Epithelial cell of proximal tubule (primary cell): ENCODE measurements at regions not wholly inside any gene's neighbourhood (a gene's known extent, or its start where the extent isn't known, plus 50 kb on each side); places are given as distances from the start of the nearest gene placed in this dataset.
A peak's percentile ranks its signal among the peaks of the same experiment; 100 is the strongest.

Source experiments
- DNase-seq: peaks from one replicate; pipeline ENCODE4 v3.0.0-alpha.2; 2011; ENCODE audit warnings: low read depth
- H3K4me3 ChIP-seq: 2 replicates; pipeline ENCODE4 v1.5.1; 2011; ENCODE audit warnings: low read depth, mild to moderate bottlenecking, low read length
- TF ChIP-seq, protein P1 (sequence below): conservative IDR thresholded peaks from 2 replicates; pipeline ENCODE4 v1.5.1; 2012; ENCODE audit warnings: low read depth, mild to moderate bottlenecking, low read length

DNA sequence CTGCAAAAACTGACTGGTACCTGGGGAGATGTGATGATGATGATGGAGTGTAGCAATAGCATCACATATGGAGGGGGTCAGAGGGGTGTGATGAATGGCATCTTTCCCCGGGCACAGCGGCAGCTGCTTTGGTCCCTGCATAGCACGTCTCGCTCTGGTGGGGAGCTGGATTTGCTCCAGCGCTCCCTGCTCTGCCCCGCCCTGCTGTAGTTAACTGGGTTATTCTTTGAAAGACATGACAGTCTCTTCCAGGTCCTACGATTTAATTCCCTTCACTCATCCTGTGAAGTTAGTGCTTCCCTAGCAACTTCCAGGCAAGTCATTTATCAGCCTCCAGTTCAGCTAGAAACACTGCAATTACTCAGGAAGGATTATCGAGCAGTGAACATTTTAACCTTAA lies 463.1 kb downstream of the TSN start:
- TF ChIP-seq, protein P1, sequence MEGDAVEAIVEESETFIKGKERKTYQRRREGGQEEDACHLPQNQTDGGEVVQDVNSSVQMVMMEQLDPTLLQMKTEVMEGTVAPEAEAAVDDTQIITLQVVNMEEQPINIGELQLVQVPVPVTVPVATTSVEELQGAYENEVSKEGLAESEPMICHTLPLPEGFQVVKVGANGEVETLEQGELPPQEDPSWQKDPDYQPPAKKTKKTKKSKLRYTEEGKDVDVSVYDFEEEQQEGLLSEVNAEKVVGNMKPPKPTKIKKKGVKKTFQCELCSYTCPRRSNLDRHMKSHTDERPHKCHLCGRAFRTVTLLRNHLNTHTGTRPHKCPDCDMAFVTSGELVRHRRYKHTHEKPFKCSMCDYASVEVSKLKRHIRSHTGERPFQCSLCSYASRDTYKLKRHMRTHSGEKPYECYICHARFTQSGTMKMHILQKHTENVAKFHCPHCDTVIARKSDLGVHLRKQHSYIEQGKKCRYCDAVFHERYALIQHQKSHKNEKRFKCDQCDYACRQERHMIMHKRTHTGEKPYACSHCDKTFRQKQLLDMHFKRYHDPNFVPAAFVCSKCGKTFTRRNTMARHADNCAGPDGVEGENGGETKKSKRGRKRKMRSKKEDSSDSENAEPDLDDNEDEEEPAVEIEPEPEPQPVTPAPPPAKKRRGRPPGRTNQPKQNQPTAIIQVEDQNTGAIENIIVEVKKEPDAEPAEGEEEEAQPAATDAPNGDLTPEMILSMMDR, result no peak
- peak; percentile 42 for DNase-seq
- H3K4me3 ChIP-seq, result no peak overlapping the region

DNA sequence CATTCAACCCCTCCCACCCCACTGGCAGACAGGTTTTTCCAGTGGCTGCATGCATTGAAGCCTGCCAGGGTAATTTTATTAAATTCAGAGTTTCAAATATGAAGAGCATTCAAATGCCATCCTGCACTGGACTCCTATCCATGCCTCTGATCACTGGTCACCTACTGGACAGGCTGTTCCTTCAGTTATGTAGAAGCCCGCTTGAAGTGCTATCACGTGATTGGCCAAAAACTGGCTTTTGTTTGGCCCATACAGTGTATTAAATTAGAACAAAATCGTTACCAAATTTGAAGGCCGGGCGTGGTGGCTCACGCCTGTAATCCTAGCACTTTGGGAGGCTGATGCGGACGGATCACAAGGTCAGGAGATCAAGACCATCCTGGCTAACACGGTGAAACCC lies 464.1 kb downstream of the TSN start:
- H3K4me3 ChIP-seq, result no peak overlapping the region
- DNase-seq, result no peak
- TF ChIP-seq, protein P1, result no peak

DNA sequence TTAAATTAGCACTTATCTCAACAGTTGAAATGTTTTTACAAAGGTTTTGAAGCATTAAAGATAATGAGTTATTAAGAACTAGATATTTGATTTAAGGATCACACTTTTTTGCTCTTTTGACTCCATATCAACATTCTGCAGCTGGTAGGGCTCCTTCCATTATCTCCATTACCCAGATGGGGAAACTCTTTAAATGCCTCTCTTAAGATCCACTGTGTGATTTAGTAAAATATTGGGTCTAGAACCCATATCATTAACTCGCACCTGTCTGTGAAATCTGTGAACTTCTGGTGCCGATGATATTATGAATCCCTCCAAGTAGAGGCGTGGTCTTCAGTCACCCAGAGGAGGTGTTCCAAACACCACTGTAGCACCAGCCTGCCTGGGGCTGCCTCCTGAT lies 466.2 kb downstream of the TSN start:
- H3K4me3 ChIP-seq, result no peak overlapping the region
- no peak for DNase-seq
- TF ChIP-seq, protein P1, result no peak

DNA sequence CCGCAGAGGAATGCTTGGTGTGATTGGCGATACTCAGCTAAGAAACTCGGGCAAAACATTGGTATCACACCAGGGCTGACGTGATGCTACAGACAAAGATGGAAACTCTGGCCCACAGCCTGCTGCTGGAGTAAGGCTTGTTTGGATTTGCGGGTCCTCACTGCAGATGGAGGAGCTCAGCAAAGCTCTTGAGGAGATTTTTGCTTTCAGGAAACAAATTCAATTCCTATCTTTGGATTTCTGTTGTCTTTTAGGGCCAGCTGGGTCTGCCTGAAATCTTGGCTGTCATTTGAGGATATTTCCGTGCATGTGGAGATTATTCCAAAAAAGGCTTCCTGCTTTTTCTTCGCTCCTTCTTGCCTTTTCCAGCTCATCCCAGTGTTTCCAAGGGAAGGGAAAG lies 475.8 kb downstream of the TSN start:
- H3K4me3 ChIP-seq, result no peak overlapping the region
- DNase-seq, result no peak
- TF ChIP-seq, protein P1, result no peak

DNA sequence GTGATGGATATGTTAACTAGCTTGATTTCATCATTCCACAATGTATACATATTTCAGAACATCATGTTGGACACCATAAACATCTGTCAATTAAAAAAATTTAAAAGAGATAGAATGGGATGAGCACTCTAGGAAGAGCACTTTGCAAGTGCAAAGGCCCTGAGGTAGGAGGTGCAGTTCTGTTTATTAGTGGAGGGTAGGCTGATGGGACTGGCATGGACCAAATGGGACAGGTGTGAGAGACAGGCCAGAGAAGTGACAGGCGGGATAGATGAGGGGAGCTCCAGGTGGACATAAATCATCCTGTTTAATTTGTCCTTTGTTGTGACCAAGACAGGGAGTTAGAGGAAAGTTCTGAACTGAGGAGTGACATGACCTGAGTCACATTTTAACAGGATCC lies 477.9 kb downstream of the TSN start:
- no peak for DNase-seq
- no peak overlapping the region for H3K4me3 ChIP-seq
- TF ChIP-seq, protein P1, result no peak

DNA sequence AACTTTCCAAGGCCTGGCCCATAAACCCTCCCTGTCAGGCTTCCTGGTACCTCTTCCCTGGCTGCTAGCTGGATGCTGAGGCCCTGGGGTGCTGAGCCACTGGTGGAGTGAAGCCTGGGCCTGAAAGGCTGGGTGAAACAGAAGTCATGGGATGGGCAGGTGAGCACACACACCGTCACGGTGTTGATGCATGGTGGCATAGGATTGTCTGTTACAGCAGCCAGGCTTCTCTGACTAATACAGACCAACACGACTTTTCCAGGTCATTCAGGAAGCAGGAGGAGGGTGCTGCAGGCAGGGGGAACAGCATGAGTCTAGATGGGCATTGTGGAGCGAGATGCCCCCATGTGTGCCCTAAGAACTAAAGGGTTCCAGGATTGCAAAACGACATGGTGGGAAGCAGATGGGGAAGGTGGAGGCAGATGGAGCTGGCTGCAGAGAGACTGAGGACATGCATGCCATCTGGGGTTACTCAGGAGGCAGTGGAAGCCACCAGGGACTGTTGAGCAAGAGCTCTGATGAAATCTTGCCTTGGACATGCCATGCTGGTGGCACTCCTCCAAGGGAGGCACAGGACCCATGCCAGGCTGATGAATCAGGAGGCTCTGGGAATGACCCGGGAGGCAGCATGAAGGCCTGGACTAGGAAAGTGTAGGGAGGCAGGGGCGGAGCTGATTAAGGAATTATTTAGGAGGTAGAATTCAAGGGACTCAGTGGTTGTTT lies 480.9 kb downstream of the TSN start:
- TF ChIP-seq, protein P1, result no peak
- H3K4me3 ChIP-seq, result no peak overlapping the region
- DNase-seq, result peak; percentile 94

DNA sequence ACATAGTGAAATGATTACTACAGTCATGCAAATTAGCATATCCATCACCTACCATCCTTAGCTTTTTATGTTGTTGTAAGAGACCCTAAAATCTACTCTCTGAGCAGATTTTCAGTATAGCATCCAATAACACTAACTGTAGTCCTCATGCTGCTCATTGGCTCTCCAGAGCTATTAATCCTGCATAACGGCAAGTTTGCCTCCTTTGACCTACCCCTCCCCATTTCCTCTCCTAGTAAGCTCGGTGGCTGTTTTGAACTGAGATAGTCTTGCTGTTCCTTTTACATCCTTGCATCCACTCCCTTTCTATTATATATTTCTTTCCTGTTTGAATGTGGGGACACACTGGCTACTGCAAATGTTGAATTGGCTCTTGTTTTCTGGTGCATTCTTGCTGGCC lies 481.5 kb downstream of the TSN start:
- TF ChIP-seq, protein P1, result no peak
- no peak for DNase-seq
- H3K4me3 ChIP-seq, result no peak overlapping the region
